ENCODE measurements at regions not wholly inside any gene's neighbourhood (a gene's known extent, or its start where the extent isn't known, plus 50 kb on each side); places are given as distances from the start of the nearest gene placed in this dataset.

DNA sequence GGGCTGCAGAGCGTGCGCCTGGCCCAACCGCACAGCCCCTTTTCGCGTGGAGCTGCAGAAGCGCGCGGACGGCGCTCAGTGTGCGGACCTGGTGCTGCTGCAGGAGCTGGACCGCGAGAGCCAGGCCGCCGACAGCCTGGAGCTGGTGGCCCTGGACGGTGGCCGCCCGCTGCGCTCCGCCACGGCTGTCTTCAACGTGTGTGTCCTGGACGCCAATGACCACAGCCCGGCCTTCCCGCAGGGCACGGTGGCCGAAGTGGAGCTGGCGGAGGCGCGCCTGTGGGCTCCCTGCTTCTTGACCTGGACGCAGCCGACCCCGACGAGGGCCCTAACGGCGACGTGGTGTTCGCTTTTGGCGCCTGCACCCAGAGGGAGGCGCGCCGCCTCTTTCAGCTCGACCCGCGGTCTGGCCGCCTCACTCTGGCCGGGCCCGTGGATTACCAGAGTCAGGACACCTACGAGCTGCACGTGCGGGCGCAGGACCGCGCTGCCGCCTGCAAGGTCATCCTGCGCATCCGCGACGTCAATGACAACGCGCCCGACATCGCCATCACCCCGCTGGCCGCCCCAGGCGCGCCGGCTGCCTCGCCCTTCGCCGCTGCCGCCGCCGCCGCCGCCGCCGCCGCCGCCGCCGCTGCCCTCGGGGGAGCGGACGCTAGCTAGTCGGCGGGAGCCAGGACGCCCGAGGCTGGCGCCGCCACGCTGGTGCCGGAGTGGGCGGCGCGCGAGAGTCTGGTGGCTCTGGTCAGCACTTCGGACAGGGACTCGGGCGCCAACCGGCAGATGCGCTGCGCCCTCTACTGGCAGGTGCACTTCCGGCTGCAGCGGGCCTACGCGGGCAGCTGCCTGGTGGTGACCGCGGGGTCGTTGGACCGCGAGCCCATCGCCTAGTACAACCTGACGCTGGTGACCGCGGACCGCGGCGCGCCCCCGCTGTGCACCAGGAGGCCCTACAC lies 172.2 kb downstream of the OLFM4 start:
- ATAC-seq (ENCODE audit: low read depth) (no peak), DNase-seq (ENCODE audit: low spot score in 2 of 2) (no peak)
- Mint-ChIP-seq H3K4me1 (no peaks in the 10 kb centered on the region), H3K27me3 (peaks cover 4% of the 10 kb centered on the region), H3K4me3 (no peak overlapping the region), H3K36me3 (no peaks in the 10 kb centered on the region), H3K27ac (no peak overlapping the region), H3K9me3 (peaks cover 2% of the 10 kb centered on the region)

DNA sequence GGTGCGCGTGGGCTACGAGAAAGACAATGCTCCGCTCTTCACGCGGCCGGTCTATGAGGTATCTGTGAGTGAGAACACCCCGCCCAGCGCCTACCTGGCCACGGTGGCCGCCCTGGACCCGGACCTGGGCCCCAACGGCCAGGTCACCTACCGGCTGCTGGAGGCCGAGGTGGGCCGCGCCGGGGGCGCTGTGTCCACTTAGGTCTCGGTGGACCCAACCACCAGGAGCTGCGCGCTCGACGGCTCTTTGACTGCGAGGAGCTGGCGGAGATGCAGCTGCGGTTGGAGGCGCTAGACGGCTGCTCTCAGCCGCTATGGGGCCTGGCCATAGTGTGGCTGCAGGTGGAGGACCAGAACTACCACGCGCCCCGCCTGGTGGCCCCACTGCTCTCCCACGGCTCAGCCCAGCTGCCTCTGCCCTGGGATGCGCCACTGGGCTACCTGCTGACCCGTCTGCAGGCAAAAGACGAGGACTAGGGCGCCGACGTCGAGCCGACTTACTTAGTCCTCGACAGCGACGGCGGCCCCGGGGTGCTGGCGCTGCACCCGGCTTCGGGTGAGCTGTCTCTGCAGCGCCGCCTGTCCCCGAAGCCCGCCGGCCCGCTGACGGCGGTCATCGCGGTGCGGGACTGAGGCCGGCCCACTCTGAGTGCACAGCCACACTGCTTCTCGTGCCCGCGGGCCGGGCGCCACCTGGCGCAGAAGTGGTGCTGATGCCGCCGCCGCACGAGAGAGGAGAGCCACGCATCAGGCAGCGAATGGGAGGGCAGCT lies 173.0 kb downstream of the OLFM4 start:
- Mint-ChIP-seq H3K4me1 (no peaks in the 10 kb centered on the region), H3K27ac (no peak overlapping the region), H3K27me3 (peaks cover 4% of the 10 kb centered on the region), H3K9me3 (peaks cover 2% of the 10 kb centered on the region), H3K36me3 (no peaks in the 10 kb centered on the region), H3K4me3 (no peak overlapping the region)
- ATAC-seq (ENCODE audit: low read depth): no peak
- no peak for DNase-seq (ENCODE audit: low spot score in 2 of 2)

DNA sequence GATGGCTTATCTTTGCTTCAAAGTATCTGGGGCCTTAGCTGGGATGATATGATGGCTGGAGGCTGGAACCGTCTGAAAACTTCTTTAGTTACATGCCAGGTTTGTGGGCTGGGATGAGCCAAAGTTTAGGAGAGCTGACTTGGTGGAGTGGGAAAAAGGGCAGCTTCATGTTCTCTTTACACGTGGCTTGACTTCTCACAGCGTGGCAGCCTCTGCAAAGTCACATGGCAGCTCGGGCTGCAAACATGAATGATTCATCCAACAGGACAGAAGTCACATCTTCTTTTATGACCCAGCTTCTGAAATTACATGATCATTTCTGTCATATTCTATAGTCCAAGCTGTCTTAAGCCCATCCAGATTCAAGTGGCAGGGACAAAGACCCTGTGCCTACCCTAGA lies 176.0 kb downstream of the OLFM4 start:
- Mint-ChIP-seq H3K27me3 (peaks cover 2% of the 10 kb centered on the region), H3K36me3 (no peaks in the 10 kb centered on the region), H3K4me3 (no peak overlapping the region), H3K27ac (no peak overlapping the region), H3K9me3 (peaks cover 2% of the 10 kb centered on the region), H3K4me1 (no peaks in the 10 kb centered on the region)
- no peak for ATAC-seq (ENCODE audit: low read depth)
- no peak for DNase-seq (ENCODE audit: low spot score in 2 of 2)

- DNase-seq (ENCODE audit: low spot score in 2 of 2): no peak
- H3K4me1 Mint-ChIP-seq: no peaks in the 10 kb centered on the region
- peaks cover 2% of the 10 kb centered on the region for H3K27me3 Mint-ChIP-seq
Measured at GRCh38 chr13:53206455-53206854, 177.8 kb downstream of the OLFM4 start.

DNA sequence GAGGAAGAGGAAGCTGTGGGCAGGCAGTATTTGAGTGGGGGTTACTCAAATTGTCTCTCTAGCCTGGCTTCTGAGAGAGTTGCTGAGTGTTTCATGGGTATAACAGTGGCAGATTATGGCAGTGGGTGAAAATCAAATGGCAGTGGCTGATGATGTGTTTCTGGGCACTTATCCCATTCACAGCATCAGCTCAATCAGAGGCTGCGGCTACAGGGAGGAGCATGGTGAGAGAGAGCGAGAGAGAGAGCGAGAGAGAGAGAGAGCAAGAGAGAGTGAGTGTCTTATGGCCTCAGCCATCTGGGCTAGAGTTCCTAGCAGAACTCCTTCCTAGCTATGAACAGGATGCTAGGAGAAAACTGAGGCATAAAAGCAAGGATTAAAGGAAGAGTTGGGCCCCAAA lies 178.9 kb downstream of the OLFM4 start:
- no peaks in the 10 kb centered on the region for H3K36me3 Mint-ChIP-seq
- H3K27ac Mint-ChIP-seq: no peak overlapping the region
- H3K9me3 Mint-ChIP-seq: peaks cover 2% of the 10 kb centered on the region
- DNase-seq (ENCODE audit: low spot score in 2 of 2): no peak
- peaks cover 2% of the 10 kb centered on the region for H3K27me3 Mint-ChIP-seq
- no peak overlapping the region for H3K4me3 Mint-ChIP-seq
- ATAC-seq (ENCODE audit: low read depth): no peak
- no peaks in the 10 kb centered on the region for H3K4me1 Mint-ChIP-seq

More at GRCh38 chr13:53206455-53206854, 177.8 kb downstream of the OLFM4 start:
- H3K36me3 Mint-ChIP-seq: no peaks in the 10 kb centered on the region
- H3K27ac Mint-ChIP-seq: no peak overlapping the region
- ATAC-seq (ENCODE audit: low read depth): no peak
- H3K9me3 Mint-ChIP-seq: peaks cover 2% of the 10 kb centered on the region
- H3K4me3 Mint-ChIP-seq: no peak overlapping the region

DNA sequence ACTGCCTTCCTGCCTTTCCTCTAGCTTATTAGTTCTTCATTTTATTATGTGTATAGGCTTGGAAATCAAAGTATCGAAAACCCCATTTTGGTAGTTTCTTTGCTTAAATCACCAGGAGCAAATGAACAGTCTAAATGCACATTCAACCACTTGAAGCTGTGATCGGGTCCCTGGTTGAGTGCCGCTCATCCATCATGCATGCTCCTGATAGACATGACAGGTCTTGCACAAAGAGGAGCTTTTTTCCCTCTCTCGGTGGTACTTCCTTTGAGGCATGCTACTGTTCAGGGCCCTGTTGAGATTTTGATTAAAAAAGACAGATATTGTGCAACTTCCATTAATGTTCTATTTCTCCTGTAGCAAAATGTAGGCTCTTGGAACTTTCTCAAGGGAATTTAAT lies 185.8 kb downstream of the OLFM4 start:
- Mint-ChIP-seq H3K4me3 (no peak overlapping the region), H3K27ac (no peak overlapping the region), H3K36me3 (no peaks in the 10 kb centered on the region), H3K27me3 (no peaks in the 10 kb centered on the region), H3K4me1 (no peaks in the 10 kb centered on the region), H3K9me3 (no peaks in the 10 kb centered on the region)
- DNase-seq (ENCODE audit: low spot score in 2 of 2) (no peak), ATAC-seq (ENCODE audit: low read depth) (no peak)

GRCh38 chr13:53215563-53215962 lies 186.9 kb downstream of the OLFM4 start:
- no peak overlapping the region for H3K27ac Mint-ChIP-seq

GRCh38 chr13:53216773-53217172 lies 188.2 kb downstream of the OLFM4 start:
- no peaks in the 10 kb centered on the region for H3K36me3 Mint-ChIP-seq
- DNase-seq (ENCODE audit: low spot score in 2 of 2): no peak
- H3K4me1 Mint-ChIP-seq: no peaks in the 10 kb centered on the region
- H3K27me3 Mint-ChIP-seq: no peaks in the 10 kb centered on the region
- H3K9me3 Mint-ChIP-seq: no peaks in the 10 kb centered on the region
- no peak overlapping the region for H3K4me3 Mint-ChIP-seq
- no peak overlapping the region for H3K27ac Mint-ChIP-seq
- ATAC-seq (ENCODE audit: low read depth): no peak

More at GRCh38 chr13:53215563-53215962, 186.9 kb downstream of the OLFM4 start:
- H3K9me3 Mint-ChIP-seq: no peaks in the 10 kb centered on the region
- H3K4me1 Mint-ChIP-seq: no peaks in the 10 kb centered on the region
- DNase-seq (ENCODE audit: low spot score in 2 of 2) (no peak), ATAC-seq (ENCODE audit: low read depth) (no peak)
- no peaks in the 10 kb centered on the region for H3K36me3 Mint-ChIP-seq
- H3K4me3 Mint-ChIP-seq: no peak overlapping the region
- no peaks in the 10 kb centered on the region for H3K27me3 Mint-ChIP-seq

DNA sequence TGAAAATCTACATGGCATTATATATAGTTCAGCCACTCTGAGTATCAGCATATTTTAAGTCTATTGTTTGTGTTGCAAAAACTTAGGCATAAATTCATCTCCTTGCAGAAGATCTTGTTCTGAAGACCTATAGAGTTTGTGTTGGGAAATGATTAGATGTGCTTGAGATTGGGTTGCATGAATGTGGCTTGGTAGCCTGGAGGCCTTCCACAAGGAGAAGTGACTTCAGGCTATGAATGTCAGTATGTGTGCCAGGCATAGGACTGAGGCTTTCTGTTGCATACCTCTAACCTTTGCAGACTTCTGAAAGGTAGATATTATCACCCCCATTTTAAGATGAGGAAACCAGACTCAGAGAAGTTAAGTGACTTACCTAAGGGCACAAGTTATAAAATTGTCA lies 188.6 kb downstream of the OLFM4 start:
- no peaks in the 10 kb centered on the region for H3K4me1 Mint-ChIP-seq
- ATAC-seq (ENCODE audit: low read depth) (no peak), DNase-seq (ENCODE audit: low spot score in 2 of 2) (no peak)
- no peak overlapping the region for H3K27ac Mint-ChIP-seq
- H3K4me3 Mint-ChIP-seq: no peak overlapping the region
- H3K9me3 Mint-ChIP-seq: no peaks in the 10 kb centered on the region
- H3K36me3 Mint-ChIP-seq: no peaks in the 10 kb centered on the region
- H3K27me3 Mint-ChIP-seq: no peaks in the 10 kb centered on the region

GRCh38 chr13:53220038-53220437 lies 191.4 kb downstream of the OLFM4 start:
- Mint-ChIP-seq H3K4me1 (no peaks in the 10 kb centered on the region), H3K27ac (no peak overlapping the region), H3K36me3 (no peaks in the 10 kb centered on the region), H3K9me3 (peaks cover 2% of the 10 kb centered on the region), H3K4me3 (no peak overlapping the region), H3K27me3 (no peaks in the 10 kb centered on the region)
- no peak for ATAC-seq (ENCODE audit: low read depth)
- DNase-seq (ENCODE audit: low spot score in 2 of 2): no peak

- Mint-ChIP-seq H3K27me3 (no peaks in the 10 kb centered on the region), H3K36me3 (no peaks in the 10 kb centered on the region), H3K27ac (no peak overlapping the region), H3K4me1 (no peaks in the 10 kb centered on the region), H3K9me3 (no peaks in the 10 kb centered on the region), H3K4me3 (no peak overlapping the region)
- ATAC-seq (ENCODE audit: low read depth): no peak
- no peak for DNase-seq (ENCODE audit: low spot score in 2 of 2)
Measured at GRCh38 chr13:53237696-53238095, 209.1 kb downstream of the OLFM4 start.

- no peak overlapping the region for H3K27ac Mint-ChIP-seq
- no peaks in the 10 kb centered on the region for H3K36me3 Mint-ChIP-seq
- no peaks in the 10 kb centered on the region for H3K27me3 Mint-ChIP-seq
- no peaks in the 10 kb centered on the region for H3K9me3 Mint-ChIP-seq
- no peak for DNase-seq (ENCODE audit: low spot score in 2 of 2)
- no peak overlapping the region for H3K4me3 Mint-ChIP-seq
- ATAC-seq (ENCODE audit: low read depth): no peak
- H3K4me1 Mint-ChIP-seq: no peaks in the 10 kb centered on the region
Measured at GRCh38 chr13:53238261-53238660, 209.6 kb downstream of the OLFM4 start.

GRCh38 chr13:53240401-53241025 lies 211.9 kb downstream of the OLFM4 start:
- Mint-ChIP-seq H3K4me3 (no peak overlapping the region), H3K36me3 (no peaks in the 10 kb centered on the region), H3K27ac (no peak overlapping the region), H3K4me1 (no peaks in the 10 kb centered on the region), H3K9me3 (no peaks in the 10 kb centered on the region), H3K27me3 (no peaks in the 10 kb centered on the region)
- DNase-seq (ENCODE audit: low spot score in 2 of 2) (no peak), ATAC-seq (ENCODE audit: low read depth) (no peak)

- Mint-ChIP-seq H3K4me1 (no peaks in the 10 kb centered on the region), H3K27ac (no peak overlapping the region), H3K4me3 (no peak overlapping the region), H3K36me3 (no peaks in the 10 kb centered on the region), H3K27me3 (no peaks in the 10 kb centered on the region), H3K9me3 (no peaks in the 10 kb centered on the region)
- no peak for ATAC-seq (ENCODE audit: low read depth)
- no peak for DNase-seq (ENCODE audit: low spot score in 2 of 2)
Measured at GRCh38 chr13:53241891-53242348, 213.3 kb downstream of the OLFM4 start.

Data from memory B cell (primary cell).